T-helper 2 cell treated with Interferon-gamma antibody and Interleukin-4, amounts not matched to agents 5 μg/mL and 100 μg/mL, for 36 hours (primary cell): ENCODE measurements at regions not wholly inside any gene's neighbourhood (a gene's known extent, or its start where the extent isn't known, plus 50 kb on each side); places are given as distances from the start of the nearest gene placed in this dataset.

Experiments used
- DNase-seq: peaks from one replicate; pipeline ENCODE4 v3.0.0; 2021; ENCODE audit warnings: low spot score
- H3K27ac Mint-ChIP-seq: one replicate; pipeline ENCODE4 v1.8.0; 2021; ENCODE audit warnings: mild to moderate bottlenecking, mixed read lengths
- H3K27me3 Mint-ChIP-seq: one replicate; pipeline ENCODE4 v1.8.0; 2021; ENCODE audit warnings: low read depth, mixed read lengths
- H3K36me3 Mint-ChIP-seq: one replicate; pipeline ENCODE4 v1.8.0; 2021; ENCODE audit warnings: low read depth, mixed read lengths
- H3K4me1 Mint-ChIP-seq: one replicate; pipeline ENCODE4 v1.8.0; 2021; ENCODE audit warnings: low read depth, mixed read lengths
- H3K4me3 Mint-ChIP-seq: one replicate; pipeline ENCODE4 v1.8.0; 2022; ENCODE audit warnings: mild to moderate bottlenecking, moderate library complexity, mixed read lengths
- H3K9me3 Mint-ChIP-seq: one replicate; pipeline ENCODE4 v1.8.0; 2021; ENCODE audit warnings: mixed read lengths

GRCh38 chr6:79798841-79799240, 148.5 kb downstream of the ELOVL4 start:
- Mint-ChIP-seq H3K4me3 (no peak overlapping the region), H3K27me3 (no peaks in the 10 kb centered on the region), H3K9me3 (no peaks in the 10 kb centered on the region), H3K36me3 (no peaks in the 10 kb centered on the region), H3K4me1 (no peaks in the 10 kb centered on the region), H3K27ac (no peak overlapping the region)
- no peak for DNase-seq

- Mint-ChIP-seq H3K36me3 (no peaks in the 10 kb centered on the region), H3K4me3 (no peak overlapping the region), H3K27ac (no peak overlapping the region), H3K27me3 (no peaks in the 10 kb centered on the region), H3K9me3 (no peaks in the 10 kb centered on the region), H3K4me1 (no peaks in the 10 kb centered on the region)
- no peak for DNase-seq
These were observed 149.4 kb downstream of the ELOVL4 start for GRCh38 chr6:79797912-79798311.

GRCh38 chr6:79797163-79797764, 150.1 kb downstream of the ELOVL4 start:
- Mint-ChIP-seq H3K27ac (no peak overlapping the region), H3K36me3 (no peaks in the 10 kb centered on the region), H3K9me3 (no peaks in the 10 kb centered on the region), H3K27me3 (no peaks in the 10 kb centered on the region), H3K4me3 (no peak overlapping the region), H3K4me1 (no peaks in the 10 kb centered on the region)
- no peak for DNase-seq

DNA sequence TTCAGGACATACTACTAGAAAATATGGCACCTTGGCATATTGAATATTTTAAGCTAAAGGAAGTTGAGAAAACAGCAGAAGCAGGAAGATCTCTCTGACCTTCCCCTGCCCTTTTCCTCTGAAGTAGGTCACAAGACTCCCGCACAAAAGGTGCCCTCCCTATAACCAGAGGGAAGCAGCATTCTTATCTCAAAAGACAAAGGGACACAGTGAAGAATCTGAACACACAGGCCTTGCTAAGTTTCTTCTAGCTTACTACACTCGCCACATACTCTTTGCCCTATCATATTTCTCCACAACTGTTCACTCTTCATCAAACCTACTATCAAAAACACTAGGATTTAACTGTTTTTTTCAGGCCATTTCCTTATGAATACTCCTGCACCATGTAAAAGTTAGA, 151.2 kb downstream of the ELOVL4 start:
- peaks cover 3% of the 10 kb centered on the region for H3K27me3 Mint-ChIP-seq
- no peaks in the 10 kb centered on the region for H3K4me1 Mint-ChIP-seq
- H3K9me3 Mint-ChIP-seq, result no peaks in the 10 kb centered on the region
- H3K4me3 Mint-ChIP-seq, result no peak overlapping the region
- H3K36me3 Mint-ChIP-seq, result no peaks in the 10 kb centered on the region
- no peak overlapping the region for H3K27ac Mint-ChIP-seq
- DNase-seq, result no peak

- Mint-ChIP-seq H3K4me3 (no peak overlapping the region), H3K27ac (no peak overlapping the region), H3K9me3 (no peaks in the 10 kb centered on the region), H3K27me3 (peaks cover 10% of the 10 kb centered on the region), H3K4me1 (no peaks in the 10 kb centered on the region), H3K36me3 (no peaks in the 10 kb centered on the region)
- DNase-seq, result no peak
These were observed 157.5 kb downstream of the ELOVL4 start for GRCh38 chr6:79789896-79790295.

GRCh38 chr6:79788756-79789155, 157.6 kb downstream of the SH3BGRL2 start:
- H3K4me3 Mint-ChIP-seq, result no peak overlapping the region
- peaks cover 15% of the 10 kb centered on the region for H3K27me3 Mint-ChIP-seq
- H3K9me3 Mint-ChIP-seq, result no peaks in the 10 kb centered on the region
- no peak for DNase-seq
- H3K4me1 Mint-ChIP-seq, result no peaks in the 10 kb centered on the region
- H3K27ac Mint-ChIP-seq, result no peak overlapping the region
- H3K36me3 Mint-ChIP-seq, result no peaks in the 10 kb centered on the region

DNA sequence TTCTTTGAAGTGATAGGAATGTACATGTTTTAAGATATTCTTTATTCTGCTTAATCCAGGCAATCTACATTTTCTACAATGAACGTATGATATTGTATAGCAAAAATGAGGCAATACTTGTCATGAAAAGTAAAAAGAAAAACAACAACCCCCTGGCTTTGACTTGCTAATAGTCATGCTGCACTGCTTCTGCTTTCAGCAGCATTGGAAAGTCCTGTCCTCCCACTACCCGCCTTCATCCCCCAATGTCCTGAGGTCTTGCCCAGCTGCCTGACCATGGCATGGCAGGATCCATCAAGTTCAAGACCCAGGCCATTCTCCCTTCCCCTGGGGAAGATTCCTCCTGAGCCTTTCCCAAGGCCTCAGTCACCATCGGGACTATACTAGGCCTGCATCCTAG, 156.5 kb downstream of the SH3BGRL2 start:
- Mint-ChIP-seq H3K9me3 (no peaks in the 10 kb centered on the region), H3K36me3 (no peaks in the 10 kb centered on the region), H3K4me3 (no peak overlapping the region), H3K27ac (no peak overlapping the region), H3K27me3 (peaks cover 16% of the 10 kb centered on the region), H3K4me1 (no peaks in the 10 kb centered on the region)
- no peak for DNase-seq

GRCh38 chr6:79784395-79784753, 153.2 kb downstream of the SH3BGRL2 start:
- no peak for DNase-seq
- Mint-ChIP-seq H3K36me3 (no peaks in the 10 kb centered on the region), H3K4me1 (no peaks in the 10 kb centered on the region), H3K9me3 (no peaks in the 10 kb centered on the region), H3K27ac (no peak overlapping the region), H3K4me3 (no peak overlapping the region), H3K27me3 (peaks cover 8% of the 10 kb centered on the region)

- Mint-ChIP-seq H3K36me3 (no peaks in the 10 kb centered on the region), H3K4me3 (no peak overlapping the region), H3K27ac (no peak overlapping the region), H3K9me3 (no peaks in the 10 kb centered on the region), H3K4me1 (no peaks in the 10 kb centered on the region), H3K27me3 (peaks cover 8% of the 10 kb centered on the region)
- no peak for DNase-seq
These were observed 152.7 kb downstream of the SH3BGRL2 start for GRCh38 chr6:79783670-79784394.

DNA sequence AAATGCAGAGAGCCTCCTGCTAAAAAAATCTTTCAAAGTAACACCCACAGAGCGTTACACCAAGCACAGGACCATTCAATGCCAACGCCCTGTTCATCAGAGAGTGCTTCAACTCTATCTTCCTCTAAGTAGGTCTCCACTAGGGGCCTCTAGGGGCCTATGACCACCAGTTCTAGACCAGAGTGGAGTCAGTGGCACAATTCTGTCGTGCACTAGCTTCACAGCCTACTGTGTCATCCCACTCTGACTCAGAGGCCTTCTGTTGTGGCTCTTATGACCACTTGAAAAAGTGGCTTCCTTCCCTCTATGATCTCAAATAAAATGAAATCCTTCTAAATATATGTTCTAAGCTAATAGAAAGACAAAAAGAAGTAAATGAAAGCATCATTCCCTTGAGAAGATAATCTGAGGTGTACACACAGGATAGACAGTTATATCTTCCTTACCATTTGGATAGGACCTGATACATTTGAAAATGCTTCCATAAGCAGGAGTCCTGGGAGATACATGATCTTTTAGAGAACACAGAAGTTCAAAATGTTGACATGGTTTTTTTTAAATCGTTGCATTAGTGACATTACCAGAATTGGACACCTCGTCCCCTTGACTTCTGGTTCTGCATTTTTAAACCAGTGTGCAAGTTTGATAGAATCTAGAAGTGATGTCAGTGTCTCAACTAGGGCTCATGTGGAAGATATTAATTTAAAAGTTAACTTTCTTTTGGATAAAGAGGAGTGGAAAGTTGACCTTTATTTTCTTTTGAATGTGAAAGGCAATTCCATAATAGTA, 151.9 kb downstream of the SH3BGRL2 start:
- Mint-ChIP-seq H3K27me3 (peaks cover 8% of the 10 kb centered on the region), H3K27ac (no peak overlapping the region), H3K4me3 (no peak overlapping the region), H3K9me3 (no peaks in the 10 kb centered on the region), H3K36me3 (no peaks in the 10 kb centered on the region), H3K4me1 (peaks cover 2% of the 10 kb centered on the region)
- no peak for DNase-seq

DNA sequence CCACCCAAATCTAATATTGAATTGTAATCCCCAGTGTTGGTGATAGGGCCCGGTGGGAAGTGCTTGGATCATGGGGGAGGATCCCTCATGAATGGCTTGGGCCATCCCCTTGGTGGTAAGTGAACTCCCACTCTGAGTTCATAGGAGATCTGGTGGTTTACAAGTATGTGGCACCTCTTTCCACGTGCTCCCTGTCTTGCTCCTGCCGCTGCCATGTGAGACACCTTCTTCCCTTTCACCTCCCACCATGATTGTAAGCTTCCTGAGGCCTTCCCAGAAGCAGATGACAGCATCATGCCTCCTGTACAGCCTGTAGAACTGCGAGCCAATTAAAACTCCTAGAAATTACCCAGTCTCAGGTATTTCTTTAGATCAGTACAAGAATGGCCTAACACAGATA, 150.8 kb downstream of the SH3BGRL2 start:
- Mint-ChIP-seq H3K4me1 (peaks cover 9% of the 10 kb centered on the region), H3K27me3 (peaks cover 8% of the 10 kb centered on the region)

GRCh38 chr6:79780881-79781280, 149.8 kb downstream of the SH3BGRL2 start:
- Mint-ChIP-seq H3K9me3 (no peaks in the 10 kb centered on the region), H3K27me3 (peaks cover 6% of the 10 kb centered on the region), H3K4me3 (no peak overlapping the region), H3K27ac (no peak overlapping the region), H3K36me3 (no peaks in the 10 kb centered on the region), H3K4me1 (peaks cover 9% of the 10 kb centered on the region)
- no peak for DNase-seq

More for the DNA sequence above, 150.8 kb downstream of the SH3BGRL2 start:
- Mint-ChIP-seq H3K36me3 (no peaks in the 10 kb centered on the region), H3K27ac (no peak overlapping the region), H3K4me3 (no peak overlapping the region), H3K9me3 (no peaks in the 10 kb centered on the region)
- DNase-seq, result no peak

DNA sequence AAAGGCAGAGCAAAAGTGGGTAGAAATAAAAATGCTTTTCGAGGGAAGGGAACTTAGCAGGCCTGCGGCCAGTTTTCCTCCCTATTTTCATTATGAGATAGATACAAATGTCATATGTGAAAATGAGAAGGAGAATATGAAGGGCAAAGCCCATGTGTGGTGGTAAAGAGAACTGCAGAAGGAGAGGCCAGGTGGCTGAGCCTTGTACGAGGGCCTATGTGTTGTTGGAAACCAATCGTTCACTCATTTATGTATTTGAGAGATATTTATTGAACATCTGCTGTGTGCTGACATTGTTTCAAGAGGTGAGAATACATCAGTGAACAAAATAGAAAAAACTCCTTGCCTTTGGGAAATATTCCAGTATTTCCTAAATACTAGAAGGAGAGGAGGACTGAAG, 147.7 kb downstream of the SH3BGRL2 start:
- H3K4me1 Mint-ChIP-seq, result peaks cover 9% of the 10 kb centered on the region
- no peak for DNase-seq
- H3K27ac Mint-ChIP-seq, result no peak overlapping the region
- H3K27me3 Mint-ChIP-seq, result peaks cover 2% of the 10 kb centered on the region
- no peaks in the 10 kb centered on the region for H3K9me3 Mint-ChIP-seq
- H3K4me3 Mint-ChIP-seq, result no peak overlapping the region
- H3K36me3 Mint-ChIP-seq, result no peaks in the 10 kb centered on the region
